ENCODE measurements at regions not wholly inside any gene's neighbourhood (a gene's known extent, or its start where the extent isn't known, plus 50 kb on each side); places are given as distances from the start of the nearest gene placed in this dataset.

DNA sequence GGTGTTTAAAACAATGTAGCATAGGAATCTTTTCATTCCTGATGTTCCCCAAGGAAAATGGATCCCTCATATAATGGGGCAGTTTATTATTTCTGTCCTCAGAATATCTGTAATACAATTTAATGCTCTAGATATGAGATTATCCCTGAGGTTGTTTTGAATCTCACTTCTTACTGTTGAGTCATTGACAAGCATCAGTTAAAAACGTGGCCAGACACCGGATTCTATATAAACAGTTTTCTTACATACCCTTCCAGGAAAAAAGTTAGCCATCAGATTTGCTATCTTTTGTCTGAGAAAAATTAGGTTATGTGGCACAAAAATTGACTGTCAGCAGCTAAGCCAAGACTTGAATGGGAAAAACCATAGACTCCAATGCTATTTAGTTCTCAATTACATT is 539.8 kb upstream of the CELF2 start:
- H3K27ac ChIP-seq (ENCODE audit: low read depth, low read length), result no peak overlapping the region
- POLR2A ChIA-PET, result no interaction called here
- peaks cover 4 to 36% of the 10 kb centered on the region in 2 experiments; a peak in 2 of 4 replicates for H3K9me3 ChIP-seq (ENCODE audit: control insufficient read depth in 1 of 2, insufficient read depth in 1 of 2, low read depth in 1 of 2, low read length in 2 of 2)
- H3K79me2 ChIP-seq (ENCODE audit: insufficient read depth, low read length), result no peaks in the 10 kb centered on the region
- H2AFZ ChIP-seq (ENCODE audit: low read depth, low read length, poor library complexity, severe bottlenecking), result no peak overlapping the region
- no peaks in the 10 kb centered on the region for H3K4me1 ChIP-seq (ENCODE audit: control insufficient read depth in 1 of 2, insufficient read depth in 2 of 2, low read length in 2 of 2)
- H3K4me2 ChIP-seq (ENCODE audit: low read length), result no peak overlapping the region
- H3K4me3 ChIP-seq (replicated peaks in 1 of 2; ENCODE audit: low read depth in 1 of 2, low read length in 2 of 2), result no peak overlapping the region
- intact Hi-C loops (cut with micrococcal nuclease), result no loop called here
- H3K9ac ChIP-seq (ENCODE audit: low read length), result no peak overlapping the region
- H4K20me1 ChIP-seq (ENCODE audit: insufficient read depth), result no peaks in the 10 kb centered on the region
- no TSS peak for BruUV-seq (replicated peaks)
- RAD21 ChIA-PET (ENCODE audit: low non-redundant PET in 1 of 2, low total read pairs in 2 of 2, uncharacterized antibody in 2 of 2, unreplicated experiment in 2 of 2), result no interaction called here
- TF ChIP-seq EGR1 (IDR thresholded peaks at IDR 0.05; ENCODE audit: low read depth), result no peak
- TF ChIP-seq, protein P1, sequence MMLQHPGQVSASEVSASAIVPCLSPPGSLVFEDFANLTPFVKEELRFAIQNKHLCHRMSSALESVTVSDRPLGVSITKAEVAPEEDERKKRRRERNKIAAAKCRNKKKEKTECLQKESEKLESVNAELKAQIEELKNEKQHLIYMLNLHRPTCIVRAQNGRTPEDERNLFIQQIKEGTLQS (IDR thresholded peaks at IDR 0.05), result no peak
- TF ChIP-seq CEBPB (IDR thresholded peaks at IDR 0.05; ENCODE audit: low read depth), result no peak
- no peak for TF ChIP-seq EZH2phosphoT487 (IDR thresholded peaks at IDR 0.05; ENCODE audit: borderline replicate concordance)
- TF ChIP-seq EZH2 (IDR thresholded peaks at IDR 0.05), result no peak
- no peak for TF ChIP-seq RAD21 (IDR thresholded peaks at IDR 0.05; ENCODE audit: low read depth)
- no peak for TF ChIP-seq SRF (IDR thresholded peaks at IDR 0.05; ENCODE audit: low read depth)
- no peak for TF ChIP-seq CBX3 (IDR thresholded peaks at IDR 0.05; ENCODE audit: low read depth)
- no peak for TF ChIP-seq ELF1 (IDR thresholded peaks at IDR 0.05; ENCODE audit: borderline replicate concordance, low read depth)
- no peak for TF ChIP-seq TCF7L2 (IDR thresholded peaks at IDR 0.05; ENCODE audit: borderline replicate concordance, extremely low read depth, insufficient read depth, insufficient read length)
- TF ChIP-seq FOSL1 (IDR thresholded peaks at IDR 0.05; ENCODE audit: low read depth), result no peak
- TF ChIP-seq, protein P2, sequence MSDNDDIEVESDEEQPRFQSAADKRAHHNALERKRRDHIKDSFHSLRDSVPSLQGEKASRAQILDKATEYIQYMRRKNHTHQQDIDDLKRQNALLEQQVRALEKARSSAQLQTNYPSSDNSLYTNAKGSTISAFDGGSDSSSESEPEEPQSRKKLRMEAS (IDR thresholded peaks at IDR 0.05), result no peak
- no peak for TF ChIP-seq ZNF274 (IDR thresholded peaks at IDR 0.05; ENCODE audit: low read depth, low read length)
- TF ChIP-seq YY1 (IDR thresholded peaks at IDR 0.05; ENCODE audit: extremely low read depth, insufficient replicate concordance, low read depth, low read length), result no peak
- TF ChIP-seq, protein P3, sequence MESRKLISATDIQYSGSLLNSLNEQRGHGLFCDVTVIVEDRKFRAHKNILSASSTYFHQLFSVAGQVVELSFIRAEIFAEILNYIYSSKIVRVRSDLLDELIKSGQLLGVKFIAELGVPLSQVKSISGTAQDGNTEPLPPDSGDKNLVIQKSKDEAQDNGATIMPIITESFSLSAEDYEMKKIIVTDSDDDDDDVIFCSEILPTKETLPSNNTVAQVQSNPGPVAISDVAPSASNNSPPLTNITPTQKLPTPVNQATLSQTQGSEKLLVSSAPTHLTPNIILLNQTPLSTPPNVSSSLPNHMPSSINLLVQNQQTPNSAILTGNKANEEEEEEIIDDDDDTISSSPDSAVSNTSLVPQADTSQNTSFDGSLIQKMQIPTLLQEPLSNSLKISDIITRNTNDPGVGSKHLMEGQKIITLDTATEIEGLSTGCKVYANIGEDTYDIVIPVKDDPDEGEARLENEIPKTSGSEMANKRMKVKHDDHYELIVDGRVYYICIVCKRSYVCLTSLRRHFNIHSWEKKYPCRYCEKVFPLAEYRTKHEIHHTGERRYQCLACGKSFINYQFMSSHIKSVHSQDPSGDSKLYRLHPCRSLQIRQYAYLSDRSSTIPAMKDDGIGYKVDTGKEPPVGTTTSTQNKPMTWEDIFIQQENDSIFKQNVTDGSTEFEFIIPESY (IDR thresholded peaks at IDR 0.05; ENCODE audit: extremely low read depth, insufficient replicate concordance, low read length), result no peak
- TF ChIP-seq, protein P4, sequence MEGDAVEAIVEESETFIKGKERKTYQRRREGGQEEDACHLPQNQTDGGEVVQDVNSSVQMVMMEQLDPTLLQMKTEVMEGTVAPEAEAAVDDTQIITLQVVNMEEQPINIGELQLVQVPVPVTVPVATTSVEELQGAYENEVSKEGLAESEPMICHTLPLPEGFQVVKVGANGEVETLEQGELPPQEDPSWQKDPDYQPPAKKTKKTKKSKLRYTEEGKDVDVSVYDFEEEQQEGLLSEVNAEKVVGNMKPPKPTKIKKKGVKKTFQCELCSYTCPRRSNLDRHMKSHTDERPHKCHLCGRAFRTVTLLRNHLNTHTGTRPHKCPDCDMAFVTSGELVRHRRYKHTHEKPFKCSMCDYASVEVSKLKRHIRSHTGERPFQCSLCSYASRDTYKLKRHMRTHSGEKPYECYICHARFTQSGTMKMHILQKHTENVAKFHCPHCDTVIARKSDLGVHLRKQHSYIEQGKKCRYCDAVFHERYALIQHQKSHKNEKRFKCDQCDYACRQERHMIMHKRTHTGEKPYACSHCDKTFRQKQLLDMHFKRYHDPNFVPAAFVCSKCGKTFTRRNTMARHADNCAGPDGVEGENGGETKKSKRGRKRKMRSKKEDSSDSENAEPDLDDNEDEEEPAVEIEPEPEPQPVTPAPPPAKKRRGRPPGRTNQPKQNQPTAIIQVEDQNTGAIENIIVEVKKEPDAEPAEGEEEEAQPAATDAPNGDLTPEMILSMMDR (IDR thresholded peaks at IDR 0.05 in 2 of 3, conservative IDR thresholded peaks at IDR 0.05 in 1 of 3; ENCODE audit: borderline replicate concordance in 1 of 3, insufficient read depth in 1 of 3, low read depth in 2 of 3, low read length in 2 of 3), result no peak
- H3K9me2 ChIP-seq (ENCODE audit: insufficient read depth), result no peaks in the 10 kb centered on the region
- H3K27me3 ChIP-seq (ENCODE audit: insufficient read depth, low read length), result no peaks in the 10 kb centered on the region
- H3K36me3 ChIP-seq (ENCODE audit: control insufficient read depth in 1 of 2, insufficient read depth in 2 of 2, low read length in 2 of 2), result no peaks in the 10 kb centered on the region
- ATAC-seq, result no peak
- CTCF ChIA-PET, result no interaction called here
- no peak for DNase-seq (ENCODE audit: low read depth, low spot score)

Measured in HCT116 (cell line).